ENCODE measurements at regions not wholly inside any gene's neighbourhood (a gene's known extent, or its start where the extent isn't known, plus 50 kb on each side); places are given as distances from the start of the nearest gene placed in this dataset.

DNA sequence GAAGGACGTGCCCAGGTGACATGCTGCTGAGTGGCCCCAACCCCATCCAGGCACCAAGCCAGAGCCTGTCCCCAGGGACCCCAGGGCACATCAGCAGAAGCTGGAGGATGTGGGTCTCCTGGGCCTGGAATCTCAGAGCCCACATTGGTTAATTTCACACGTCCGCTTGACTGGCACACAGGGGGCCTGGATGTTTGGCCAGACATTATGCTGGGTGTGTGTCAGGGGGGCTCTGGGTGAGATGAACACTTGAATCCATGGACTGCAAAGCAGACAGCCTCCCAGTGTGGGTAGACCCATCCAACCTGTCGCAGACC, 79.1 kb upstream of the RET start:
- H3K9me3 ChIP-seq (ENCODE audit: control insufficient read depth in 3 of 3, low read length in 3 of 3): no peaks in the 10 kb centered on the region
- no peak overlapping the region for H3K27ac ChIP-seq (ENCODE audit: low read depth, low read length)
- no peaks in the 10 kb centered on the region for H3K36me3 ChIP-seq (ENCODE audit: control insufficient read depth in 3 of 3, insufficient read depth in 3 of 3, low read length in 3 of 3)
- H3K9ac ChIP-seq (ENCODE audit: low read depth in 1 of 3, low read length in 3 of 3): no peak overlapping the region
- H3K27me3 ChIP-seq (ENCODE audit: control insufficient read depth in 3 of 3, insufficient read depth in 3 of 3, low read length in 3 of 3): peaks cover 0 to 9% (median 2%) of the 10 kb centered on the region in 3 donors
- H3K4me3 ChIP-seq (ENCODE audit: low read length in 3 of 3): no peak overlapping the region
- H3K4me1 ChIP-seq (ENCODE audit: control insufficient read depth in 3 of 3, insufficient read depth in 3 of 3, low read length in 3 of 3): no peaks in the 10 kb centered on the region

DNA sequence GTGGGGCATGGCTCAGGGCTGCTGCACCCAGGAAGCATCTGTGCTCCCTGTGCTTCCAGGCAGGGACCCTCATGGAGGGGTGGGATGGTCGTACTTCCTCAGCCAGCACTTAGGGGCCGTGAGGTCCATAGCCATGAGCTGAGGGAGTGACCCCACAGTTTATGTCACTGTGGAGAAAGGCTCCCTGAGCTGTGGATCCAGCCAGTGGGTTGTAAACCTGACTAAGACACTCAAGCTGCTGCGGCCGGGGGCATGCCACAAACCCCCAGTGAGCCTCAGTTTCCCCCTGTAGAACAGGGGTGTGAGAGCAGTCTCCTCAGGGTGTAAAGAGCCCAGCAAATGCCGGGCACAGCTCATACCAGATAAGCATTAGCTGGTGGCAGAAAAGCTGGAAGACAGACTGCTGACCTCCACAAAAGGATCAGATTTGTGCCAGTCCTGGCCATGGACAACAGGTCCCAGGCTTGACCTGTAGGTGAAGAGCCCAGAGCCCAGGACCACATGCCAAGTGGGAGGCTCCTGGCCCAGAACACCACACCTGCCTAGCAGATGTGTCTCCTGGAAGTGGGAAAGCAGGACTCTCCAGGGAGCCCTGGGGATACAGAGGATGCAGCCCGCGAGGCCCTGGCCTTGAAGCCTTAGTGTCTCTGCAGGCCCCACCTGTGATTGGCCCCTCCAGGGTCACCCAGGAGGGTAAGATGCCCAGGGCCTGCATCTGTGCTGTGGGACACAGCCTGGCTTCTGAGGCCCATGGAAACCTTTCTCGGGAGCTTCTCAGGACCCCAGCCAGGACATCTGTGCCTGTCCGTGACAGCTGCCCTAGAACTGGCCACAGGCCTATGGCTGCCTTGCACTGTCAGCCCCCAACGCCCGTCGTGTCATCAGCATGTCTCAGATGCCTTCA, 78.1 kb upstream of the RET start:
- H3K9me3 ChIP-seq (ENCODE audit: control insufficient read depth in 3 of 3, low read length in 3 of 3): no peaks in the 10 kb centered on the region
- no peak overlapping the region for H3K4me3 ChIP-seq (ENCODE audit: low read length in 3 of 3)
- no peak overlapping the region for H3K27ac ChIP-seq (ENCODE audit: low read depth, low read length)
- no peaks in the 10 kb centered on the region for H3K4me1 ChIP-seq (ENCODE audit: control insufficient read depth in 3 of 3, insufficient read depth in 3 of 3, low read length in 3 of 3)
- H3K9ac ChIP-seq (ENCODE audit: low read depth in 1 of 3, low read length in 3 of 3): no peak overlapping the region
- H3K36me3 ChIP-seq (ENCODE audit: control insufficient read depth in 3 of 3, insufficient read depth in 3 of 3, low read length in 3 of 3): no peaks in the 10 kb centered on the region
- H3K27me3 ChIP-seq (ENCODE audit: control insufficient read depth in 3 of 3, insufficient read depth in 3 of 3, low read length in 3 of 3): peaks cover 0 to 9% (median 2%) of the 10 kb centered on the region in 3 donors

DNA sequence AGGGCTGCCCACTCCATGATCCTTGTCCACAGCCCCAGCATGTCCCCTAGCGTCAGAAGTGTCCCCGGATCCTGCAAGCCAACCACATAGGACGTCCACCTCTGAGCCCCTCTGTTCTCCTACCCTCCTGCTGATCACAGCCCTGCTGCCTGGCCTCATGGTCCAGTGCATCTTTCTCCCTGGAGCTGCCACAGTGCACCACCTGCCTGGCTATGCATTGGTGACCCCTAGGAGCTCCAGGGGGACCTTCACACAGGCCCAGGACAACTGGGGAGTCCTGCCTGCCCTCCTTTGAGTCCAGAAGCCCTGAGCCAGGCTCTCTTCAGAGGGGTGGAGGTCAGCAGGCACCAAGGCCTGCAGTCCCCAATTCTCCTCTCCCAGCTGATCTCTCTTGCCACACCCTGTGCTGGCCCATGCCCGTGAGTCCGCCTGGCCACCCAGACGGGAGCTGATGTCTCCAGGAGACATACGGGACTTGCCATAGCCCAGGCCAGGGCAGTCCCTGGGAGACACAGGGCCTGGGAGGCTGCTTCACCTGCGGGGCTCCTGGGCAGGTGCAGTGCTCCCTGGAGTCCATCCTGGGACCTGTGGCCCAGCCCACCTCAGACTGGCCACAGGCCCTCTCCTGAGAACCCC, 77.4 kb upstream of the RET start:
- Histone ChIP-seq H3K9ac (ENCODE audit: low read depth in 1 of 3, low read length in 3 of 3) (no peak overlapping the region), H3K9me3 (ENCODE audit: control insufficient read depth in 3 of 3, low read length in 3 of 3) (no peaks in the 10 kb centered on the region), H3K4me3 (ENCODE audit: low read length in 3 of 3) (no peak overlapping the region), H3K27me3 (ENCODE audit: control insufficient read depth in 3 of 3, insufficient read depth in 3 of 3, low read length in 3 of 3) (peaks cover 0 to 9% (median 2%) of the 10 kb centered on the region in 3 donors), H3K27ac (ENCODE audit: low read depth, low read length) (no peak overlapping the region), H3K4me1 (ENCODE audit: control insufficient read depth in 3 of 3, insufficient read depth in 3 of 3, low read length in 3 of 3) (no peaks in the 10 kb centered on the region), H3K36me3 (ENCODE audit: control insufficient read depth in 3 of 3, insufficient read depth in 3 of 3, low read length in 3 of 3) (no peaks in the 10 kb centered on the region)

DNA sequence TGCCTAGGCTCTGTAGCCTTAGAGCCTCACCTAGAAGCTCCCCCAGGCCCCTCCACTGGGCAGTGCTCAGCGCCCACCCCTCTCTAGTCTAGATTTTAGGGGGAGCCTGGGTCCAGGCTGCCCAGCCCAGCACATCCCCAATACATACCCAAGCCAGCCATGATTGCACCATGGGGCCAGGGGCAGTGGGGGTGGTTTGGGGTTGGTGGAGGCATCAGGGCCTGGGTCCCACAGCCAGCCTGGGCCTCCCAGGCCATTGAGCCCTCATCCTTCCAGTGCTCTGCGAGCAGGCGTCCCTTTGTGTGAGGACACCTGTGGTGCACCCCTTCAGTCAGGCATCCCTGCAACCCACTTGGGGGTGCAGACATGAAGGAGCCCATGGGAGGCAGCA, 76.9 kb upstream of the RET start:
- no peak overlapping the region for H3K9ac ChIP-seq (ENCODE audit: low read depth in 1 of 3, low read length in 3 of 3)
- no peaks in the 10 kb centered on the region for H3K9me3 ChIP-seq (ENCODE audit: control insufficient read depth in 3 of 3, low read length in 3 of 3)

DNA sequence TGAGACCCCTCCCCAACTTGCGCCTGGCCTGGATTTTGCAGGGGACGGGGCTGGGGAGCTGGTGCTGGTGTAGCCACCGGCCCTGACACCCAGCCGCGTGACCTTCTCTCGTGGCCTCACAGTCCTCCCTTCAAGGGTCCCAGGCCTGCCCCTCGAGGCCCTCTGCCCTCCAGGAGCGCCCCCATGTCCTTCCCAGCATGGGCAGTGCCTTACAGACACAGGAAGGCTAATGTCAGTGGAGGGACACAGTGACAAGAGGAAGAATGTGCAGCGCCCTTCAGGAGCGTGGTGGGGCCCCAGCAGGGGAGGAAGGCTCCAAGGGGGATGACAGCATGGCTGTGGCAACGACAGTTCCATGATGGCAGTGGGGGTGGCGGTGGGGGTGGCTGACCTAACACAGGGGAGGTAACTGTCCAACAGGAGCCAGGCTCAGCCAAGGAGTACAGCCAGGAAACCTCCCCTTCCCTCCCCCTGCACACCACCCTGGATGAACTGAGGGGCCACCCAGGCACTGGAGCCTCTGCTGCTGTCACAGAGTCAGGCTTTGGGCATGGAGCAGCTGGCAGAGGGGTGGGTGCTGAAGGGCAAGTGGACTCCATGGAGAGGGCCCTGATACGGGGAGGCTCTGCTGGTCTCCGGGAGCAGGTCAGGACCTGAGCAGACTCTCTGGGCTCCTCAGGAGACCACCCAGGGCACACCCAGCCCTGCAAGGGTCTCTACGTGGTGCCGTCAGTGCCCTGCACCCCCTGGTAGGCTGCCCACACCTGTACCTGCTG, 76.0 kb upstream of the RET start:
- Histone ChIP-seq H3K9ac (ENCODE audit: low read depth in 1 of 3, low read length in 3 of 3) (no peak overlapping the region), H3K9me3 (ENCODE audit: control insufficient read depth in 3 of 3, low read length in 3 of 3) (no peaks in the 10 kb centered on the region), H3K27ac (ENCODE audit: low read depth, low read length) (no peak overlapping the region), H3K36me3 (ENCODE audit: control insufficient read depth in 3 of 3, insufficient read depth in 3 of 3, low read length in 3 of 3) (no peaks in the 10 kb centered on the region), H3K4me3 (ENCODE audit: low read length in 3 of 3) (no peak overlapping the region), H3K4me1 (ENCODE audit: control insufficient read depth in 3 of 3, insufficient read depth in 3 of 3, low read length in 3 of 3) (no peaks in the 10 kb centered on the region), H3K27me3 (ENCODE audit: control insufficient read depth in 3 of 3, insufficient read depth in 3 of 3, low read length in 3 of 3) (peaks cover 0 to 9% (median 2%) of the 10 kb centered on the region in 3 donors)

More for the DNA sequence above, 76.9 kb upstream of the RET start:
- no peak overlapping the region for H3K4me3 ChIP-seq (ENCODE audit: low read length in 3 of 3)
- no peak overlapping the region for H3K27ac ChIP-seq (ENCODE audit: low read depth, low read length)
- peaks cover 0 to 9% (median 2%) of the 10 kb centered on the region in 3 donors for H3K27me3 ChIP-seq (ENCODE audit: control insufficient read depth in 3 of 3, insufficient read depth in 3 of 3, low read length in 3 of 3)
- H3K36me3 ChIP-seq (ENCODE audit: control insufficient read depth in 3 of 3, insufficient read depth in 3 of 3, low read length in 3 of 3): no peaks in the 10 kb centered on the region
- no peaks in the 10 kb centered on the region for H3K4me1 ChIP-seq (ENCODE audit: control insufficient read depth in 3 of 3, insufficient read depth in 3 of 3, low read length in 3 of 3)

DNA sequence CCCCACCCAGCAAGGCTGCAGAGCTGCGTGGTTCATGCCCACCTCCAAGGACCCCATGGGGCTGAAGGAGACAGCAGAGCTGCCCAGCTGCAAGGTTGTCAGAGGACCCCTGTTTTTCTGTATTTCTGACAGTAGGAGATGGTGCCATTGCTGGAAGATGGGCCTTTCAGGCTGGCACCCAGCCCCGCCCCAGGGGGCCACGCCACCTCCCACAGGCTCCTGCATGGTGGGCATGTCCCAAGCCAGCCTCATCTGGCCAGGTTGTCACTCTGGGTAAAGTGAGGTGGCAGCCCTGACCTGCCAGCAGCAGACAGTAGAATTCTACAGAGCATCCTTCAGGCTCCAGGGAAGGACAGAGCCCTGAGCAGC, 75.5 kb upstream of the RET start:
- no peaks in the 10 kb centered on the region for H3K36me3 ChIP-seq (ENCODE audit: control insufficient read depth in 3 of 3, insufficient read depth in 3 of 3, low read length in 3 of 3)
- no peaks in the 10 kb centered on the region for H3K9me3 ChIP-seq (ENCODE audit: control insufficient read depth in 3 of 3, low read length in 3 of 3)
- no peak overlapping the region for H3K27ac ChIP-seq (ENCODE audit: low read depth, low read length)
- no peak overlapping the region for H3K9ac ChIP-seq (ENCODE audit: low read depth in 1 of 3, low read length in 3 of 3)
- peaks cover 0 to 9% (median 2%) of the 10 kb centered on the region in 3 donors for H3K27me3 ChIP-seq (ENCODE audit: control insufficient read depth in 3 of 3, insufficient read depth in 3 of 3, low read length in 3 of 3)
- H3K4me1 ChIP-seq (ENCODE audit: control insufficient read depth in 3 of 3, insufficient read depth in 3 of 3, low read length in 3 of 3): no peaks in the 10 kb centered on the region
- H3K4me3 ChIP-seq (ENCODE audit: low read length in 3 of 3): no peak overlapping the region

DNA sequence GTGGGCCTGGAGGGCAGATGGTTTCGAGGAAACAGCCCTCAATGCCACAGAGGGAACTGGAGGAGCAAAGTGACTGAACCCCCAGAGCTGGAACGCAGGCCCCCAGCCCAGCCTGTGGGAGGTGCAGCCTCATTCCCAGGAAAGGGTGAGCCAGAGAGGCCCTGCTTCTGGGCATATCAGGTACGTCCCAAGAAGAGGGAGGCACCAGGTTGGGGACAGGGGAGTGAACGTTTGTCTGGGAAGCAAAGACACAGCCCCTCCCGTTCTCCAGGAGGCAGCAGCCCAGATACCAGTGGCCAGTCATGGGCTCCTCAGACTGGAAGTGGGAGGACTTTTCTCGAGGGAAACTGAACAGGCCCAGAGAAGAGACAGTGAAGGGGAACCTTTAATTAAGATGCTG, 74.3 kb upstream of the RET start:
- H3K27me3 ChIP-seq (ENCODE audit: control insufficient read depth in 3 of 3, insufficient read depth in 3 of 3, low read length in 3 of 3): peaks cover 0 to 9% (median 2%) of the 10 kb centered on the region in 3 donors
- H3K9ac ChIP-seq (ENCODE audit: low read depth in 1 of 3, low read length in 3 of 3): no peak overlapping the region
- H3K9me3 ChIP-seq (ENCODE audit: control insufficient read depth in 3 of 3, low read length in 3 of 3): no peaks in the 10 kb centered on the region
- no peaks in the 10 kb centered on the region for H3K36me3 ChIP-seq (ENCODE audit: control insufficient read depth in 3 of 3, insufficient read depth in 3 of 3, low read length in 3 of 3)
- H3K4me1 ChIP-seq (ENCODE audit: control insufficient read depth in 3 of 3, insufficient read depth in 3 of 3, low read length in 3 of 3): no peaks in the 10 kb centered on the region
- no peak overlapping the region for H3K4me3 ChIP-seq (ENCODE audit: low read length in 3 of 3)
- H3K27ac ChIP-seq (ENCODE audit: low read depth, low read length): no peak overlapping the region

DNA sequence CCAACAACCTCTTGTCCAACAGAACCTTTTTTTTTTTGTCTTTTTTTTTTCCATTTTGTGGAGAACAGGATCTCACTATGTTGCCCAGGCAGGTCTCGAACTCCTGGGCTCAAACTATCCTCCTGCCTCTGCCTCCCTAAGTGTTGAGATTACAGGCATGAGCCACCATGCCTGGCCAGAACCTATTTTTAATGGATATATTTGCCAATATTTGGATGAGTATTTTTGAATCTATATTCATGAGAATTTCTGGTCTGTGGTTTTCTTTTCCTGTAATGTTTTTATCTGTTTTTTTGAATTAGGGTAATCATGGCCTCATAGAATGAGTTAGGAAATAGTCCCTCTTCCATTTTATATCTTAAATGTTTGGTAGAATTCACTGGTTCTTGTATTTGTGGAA, 70.4 kb upstream of the RET start:
- Histone ChIP-seq H3K27ac (ENCODE audit: low read depth, low read length) (no peak overlapping the region), H3K27me3 (ENCODE audit: control insufficient read depth in 3 of 3, insufficient read depth in 3 of 3, low read length in 3 of 3) (peaks cover 0 to 3% (median 0%) of the 10 kb centered on the region in 3 donors), H3K4me3 (ENCODE audit: low read length in 3 of 3) (no peak overlapping the region), H3K9me3 (ENCODE audit: control insufficient read depth in 3 of 3, low read length in 3 of 3) (no peaks in the 10 kb centered on the region), H3K4me1 (ENCODE audit: control insufficient read depth in 3 of 3, insufficient read depth in 3 of 3, low read length in 3 of 3) (no peaks in the 10 kb centered on the region), H3K9ac (ENCODE audit: low read depth in 1 of 3, low read length in 3 of 3) (no peak overlapping the region), H3K36me3 (ENCODE audit: control insufficient read depth in 3 of 3, insufficient read depth in 3 of 3, low read length in 3 of 3) (no peaks in the 10 kb centered on the region)

DNA sequence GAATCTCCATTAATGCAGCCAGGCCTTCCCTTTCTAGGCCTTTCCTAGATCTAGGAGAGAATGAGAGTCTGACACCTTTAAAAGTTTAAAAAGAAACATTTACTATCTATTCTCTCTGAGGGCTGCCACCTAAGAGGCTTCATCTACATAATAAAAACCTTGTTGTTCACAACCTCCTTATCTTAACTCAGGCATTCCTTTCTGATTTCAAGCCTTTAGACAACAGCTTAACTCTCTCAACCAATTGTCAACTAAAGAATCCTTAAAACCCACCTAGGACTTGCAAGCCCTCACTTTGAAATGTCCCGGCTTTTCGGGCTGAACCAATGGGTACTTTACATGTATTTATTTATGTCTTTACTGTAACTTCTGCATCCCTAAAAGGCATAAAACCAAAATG, 64.3 kb upstream of the RET start:
- Histone ChIP-seq H3K36me3 (ENCODE audit: control insufficient read depth in 3 of 3, insufficient read depth in 3 of 3, low read length in 3 of 3) (no peaks in the 10 kb centered on the region), H3K9ac (ENCODE audit: low read depth in 1 of 3, low read length in 3 of 3) (no peak overlapping the region), H3K4me1 (ENCODE audit: control insufficient read depth in 3 of 3, insufficient read depth in 3 of 3, low read length in 3 of 3) (no peaks in the 10 kb centered on the region), H3K4me3 (ENCODE audit: low read length in 3 of 3) (no peak overlapping the region), H3K9me3 (ENCODE audit: control insufficient read depth in 3 of 3, low read length in 3 of 3) (no peaks in the 10 kb centered on the region), H3K27me3 (ENCODE audit: control insufficient read depth in 3 of 3, insufficient read depth in 3 of 3, low read length in 3 of 3) (no peaks in the 10 kb centered on the region), H3K27ac (ENCODE audit: low read depth, low read length) (no peak overlapping the region)

DNA sequence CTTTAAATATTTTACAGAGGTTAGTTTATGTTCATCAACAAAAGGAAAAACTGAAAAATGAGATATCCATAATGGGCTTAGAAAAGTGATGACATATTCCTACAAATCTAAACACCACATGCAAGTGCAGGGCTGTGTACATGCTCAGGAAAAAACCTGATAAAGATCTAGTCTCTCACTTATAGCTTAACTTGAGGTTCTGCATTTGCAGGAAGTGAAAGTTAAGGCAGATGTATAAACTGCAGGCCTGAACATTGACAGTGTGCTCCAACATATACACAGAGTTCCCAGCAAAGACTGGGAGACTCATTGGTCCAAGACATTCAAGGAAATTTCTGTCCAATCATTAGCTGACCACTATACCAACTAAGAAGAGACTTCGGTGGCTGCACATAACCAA, 63.8 kb upstream of the RET start:
- H3K4me3 ChIP-seq (ENCODE audit: low read length in 3 of 3): no peak overlapping the region
- no peak overlapping the region for H3K9ac ChIP-seq (ENCODE audit: low read depth in 1 of 3, low read length in 3 of 3)
- no peaks in the 10 kb centered on the region for H3K36me3 ChIP-seq (ENCODE audit: control insufficient read depth in 3 of 3, insufficient read depth in 3 of 3, low read length in 3 of 3)
- no peaks in the 10 kb centered on the region for H3K4me1 ChIP-seq (ENCODE audit: control insufficient read depth in 3 of 3, insufficient read depth in 3 of 3, low read length in 3 of 3)
- H3K9me3 ChIP-seq (ENCODE audit: control insufficient read depth in 3 of 3, low read length in 3 of 3): no peaks in the 10 kb centered on the region
- no peak overlapping the region for H3K27ac ChIP-seq (ENCODE audit: low read depth, low read length)
- H3K27me3 ChIP-seq (ENCODE audit: control insufficient read depth in 3 of 3, insufficient read depth in 3 of 3, low read length in 3 of 3): no peaks in the 10 kb centered on the region
